ENCODE measurements at regions not wholly inside any gene's neighbourhood (a gene's known extent, or its start where the extent isn't known, plus 50 kb on each side); places are given as distances from the start of the nearest gene placed in this dataset.

GRCh38 chrX:149097786-149098185, 407.3 kb downstream of the IDS start:
- H3K36me3 Mint-ChIP-seq (ENCODE audit: low read depth): no peaks in the 10 kb centered on the region
- intact Hi-C loops (cut with micrococcal nuclease): no loop called here
- H3K4me3 Mint-ChIP-seq: no peak overlapping the region
- H3K9me3 Mint-ChIP-seq: no peaks in the 10 kb centered on the region
- H3K4me1 Mint-ChIP-seq: no peaks in the 10 kb centered on the region
- H3K27me3 Mint-ChIP-seq: no peaks in the 10 kb centered on the region
- no peak overlapping the region for H3K27ac Mint-ChIP-seq
- TF ChIP-seq CTCF (IDR thresholded peaks at IDR 0.05): no peak
- ChIA-PET CTCF (no interaction called here), POLR2A (interaction anchor here (0.7 kb wide), 1 partner anchor 232 kb away, joined by 5 read pairs; no protein-coding TSS in a partner anchor)
- ATAC-seq (ENCODE audit: low read depth) (no peak), DNase-seq (no peak)

GRCh38 chrX:149092179-149092578, 412.9 kb downstream of the IDS start:
- CTCF ChIA-PET: no interaction called here

GRCh38 chrX:149079805-149080406, 425.2 kb downstream of the IDS start:
- TF ChIP-seq CTCF (IDR thresholded peaks at IDR 0.05): no peak
- Mint-ChIP-seq H3K27me3 (peaks cover 2% of the 10 kb centered on the region), H3K9me3 (no peaks in the 10 kb centered on the region), H3K4me3 (no peak overlapping the region), H3K36me3 (ENCODE audit: low read depth) (no peaks in the 10 kb centered on the region), H3K4me1 (no peaks in the 10 kb centered on the region), H3K27ac (no peak overlapping the region)
- POLR2A ChIA-PET: no interaction called here
- CTCF ChIA-PET: no interaction called here
- DNase-seq (no peak), ATAC-seq (ENCODE audit: low read depth) (no peak)
- intact Hi-C loops (cut with micrococcal nuclease): no loop called here

More at GRCh38 chrX:149092179-149092578, 412.9 kb downstream of the IDS start:
- TF ChIP-seq CTCF (IDR thresholded peaks at IDR 0.05): no peak
- Mint-ChIP-seq H3K4me3 (no peak overlapping the region), H3K4me1 (no peaks in the 10 kb centered on the region), H3K27me3 (no peaks in the 10 kb centered on the region), H3K27ac (no peak overlapping the region), H3K36me3 (ENCODE audit: low read depth) (no peaks in the 10 kb centered on the region), H3K9me3 (no peaks in the 10 kb centered on the region)
- ATAC-seq (ENCODE audit: low read depth): no peak
- POLR2A ChIA-PET: no interaction called here
- no peak for DNase-seq
- intact Hi-C loops (cut with micrococcal nuclease): no loop called here

- no peak overlapping the region for H3K27ac Mint-ChIP-seq
- intact Hi-C loops (cut with micrococcal nuclease): no loop called here
- H3K9me3 Mint-ChIP-seq: no peaks in the 10 kb centered on the region
- no peaks in the 10 kb centered on the region for H3K36me3 Mint-ChIP-seq (ENCODE audit: low read depth)
- ChIA-PET POLR2A (no interaction called here), CTCF (no interaction called here)
- peaks cover 4% of the 10 kb centered on the region for H3K4me1 Mint-ChIP-seq
- DNase-seq (no peak), ATAC-seq (ENCODE audit: low read depth) (no peak)
- H3K4me3 Mint-ChIP-seq: no peak overlapping the region
- H3K27me3 Mint-ChIP-seq: no peaks in the 10 kb centered on the region
- TF ChIP-seq CTCF (IDR thresholded peaks at IDR 0.05): no peak
Observed at GRCh38 chrX:149074398-149074797, 430.7 kb downstream of the IDS start.

- intact Hi-C loops (cut with micrococcal nuclease): no loop called here
- Mint-ChIP-seq H3K9me3 (no peaks in the 10 kb centered on the region), H3K27me3 (no peaks in the 10 kb centered on the region), H3K4me1 (peaks cover 4% of the 10 kb centered on the region), H3K36me3 (ENCODE audit: low read depth) (no peaks in the 10 kb centered on the region), H3K4me3 (no peak overlapping the region), H3K27ac (no peak overlapping the region)
- no peak for ATAC-seq (ENCODE audit: low read depth)
- no peak for TF ChIP-seq CTCF (IDR thresholded peaks at IDR 0.05)
- CTCF ChIA-PET: no interaction called here
- DNase-seq: no peak
- POLR2A ChIA-PET: no interaction called here
Observed at GRCh38 chrX:149073479-149073878, 431.6 kb downstream of the IDS start.

Data from activated B cell treated with CpG ODN at 0.5 μM for 24 hours (primary cell).